ENCODE measurements at regions not wholly inside any gene's neighbourhood (a gene's known extent, or its start where the extent isn't known, plus 50 kb on each side); places are given as distances from the start of the nearest gene placed in this dataset.

- DNase-seq = no peak
Measured at GRCh38 chr14:38900887-38901286, 202.1 kb downstream of the SEC23A start.

GRCh38 chr14:38887696-38888095, 215.3 kb downstream of the SEC23A start:
- DNase-seq = no peak

- DNase-seq = no peak
Measured at GRCh38 chr14:38884109-38884508, 218.9 kb downstream of the SEC23A start.

- DNase-seq = no peak
Measured at GRCh38 chr14:38883127-38883526, 219.9 kb downstream of the SEC23A start.

GRCh38 chr14:38882533-38882932, 220.5 kb downstream of the SEC23A start:
- no peak for DNase-seq

- no peak for DNase-seq
Measured at GRCh38 chr14:38880643-38881524, 222.2 kb downstream of the SEC23A start.

- DNase-seq = no peak
Measured at GRCh38 chr14:38877744-38878388, 225.2 kb downstream of the SEC23A start.

GRCh38 chr14:38874721-38875120, 228.3 kb downstream of the SEC23A start:
- no peak for DNase-seq

GRCh38 chr14:38873941-38874612, 229.0 kb downstream of the SEC23A start:
- DNase-seq = no peak

GRCh38 chr14:38870296-38870836, 232.7 kb downstream of the SEC23A start:
- no peak for DNase-seq

GRCh38 chr14:38868399-38869290, 234.4 kb downstream of the SEC23A start:
- DNase-seq = no peak

- DNase-seq = peak; percentile 42
Measured at GRCh38 chr14:38867561-38868150, 235.4 kb downstream of the SEC23A start.

- no peak for DNase-seq
Measured at GRCh38 chr14:38866461-38866860, 236.6 kb downstream of the SEC23A start.

- DNase-seq = no peak
Measured at GRCh38 chr14:38862366-38862765, 240.7 kb downstream of the SEC23A start.

- DNase-seq = no peak
Measured at GRCh38 chr14:38860530-38860929, 242.5 kb downstream of the SEC23A start.

GRCh38 chr14:38856798-38857197, 246.2 kb downstream of the SEC23A start:
- DNase-seq = no peak

GRCh38 chr14:38855513-38855912, 247.5 kb downstream of the SEC23A start:
- no peak for DNase-seq

- DNase-seq = no peak
Measured at GRCh38 chr14:38851111-38851510, 251.9 kb downstream of the SEC23A start.

GRCh38 chr14:38850664-38851063, 252.4 kb downstream of the SEC23A start:
- no peak for DNase-seq

- DNase-seq = no peak
Measured at GRCh38 chr14:38848243-38848935, 254.6 kb downstream of the SEC23A start.

GRCh38 chr14:38847161-38847560, 255.9 kb downstream of the SEC23A start:
- no peak for DNase-seq

Measured in T-helper 9 cell (primary cell).